GM19035 (cell line): ENCODE measurements at regions not wholly inside any gene's neighbourhood (a gene's known extent, or its start where the extent isn't known, plus 50 kb on each side); places are given as distances from the start of the nearest gene placed in this dataset.

Experiments used
- ATAC-seq: cut with Tn5 transposase; IDR thresholded peaks from one replicate; pipeline ENCODE4 v1.9.1; 2021; ENCODE audit not compliant: unreplicated experiment

- ATAC-seq, result no peak
These were observed 806.2 kb downstream of the GALC start for GRCh38 chr14:87186737-87187136.

- no peak for ATAC-seq
These were observed 806.9 kb downstream of the GALC start for GRCh38 chr14:87185961-87186560.

- no peak for ATAC-seq
These were observed 808.8 kb downstream of the GALC start for GRCh38 chr14:87184180-87184579.

- no peak for ATAC-seq
These were observed 811.7 kb downstream of the GALC start for GRCh38 chr14:87181288-87181687.

GRCh38 chr14:87179936-87180335 lies 813.0 kb downstream of the GALC start:
- ATAC-seq, result no peak

- ATAC-seq, result no peak
These were observed 814.7 kb downstream of the GALC start for GRCh38 chr14:87178277-87178676.

- no peak for ATAC-seq
These were observed 817.8 kb downstream of the GALC start for GRCh38 chr14:87175175-87175574.

GRCh38 chr14:87171141-87171540 lies 821.8 kb downstream of the GALC start:
- no peak for ATAC-seq

- ATAC-seq, result no peak
These were observed 822.8 kb downstream of the GALC start for GRCh38 chr14:87170179-87170578.

GRCh38 chr14:87169362-87169761 lies 823.6 kb downstream of the GALC start:
- no peak for ATAC-seq

- ATAC-seq, result no peak
These were observed 831.5 kb downstream of the GALC start for GRCh38 chr14:87161502-87161901.

GRCh38 chr14:87160989-87161388 lies 832.0 kb downstream of the GALC start:
- ATAC-seq, result no peak

GRCh38 chr14:87158283-87158682 lies 834.7 kb downstream of the GALC start:
- ATAC-seq, result no peak

- ATAC-seq, result no peak
These were observed 836.1 kb downstream of the GALC start for GRCh38 chr14:87156878-87157277.

GRCh38 chr14:87155856-87156488 lies 837.0 kb downstream of the GALC start:
- ATAC-seq, result no peak

GRCh38 chr14:87153901-87154300 lies 839.1 kb downstream of the GALC start:
- no peak for ATAC-seq

- ATAC-seq, result no peak
These were observed 839.6 kb downstream of the GALC start for GRCh38 chr14:87153391-87153790.

- ATAC-seq, result no peak
These were observed 840.3 kb downstream of the GALC start for GRCh38 chr14:87152693-87153092.

- no peak for ATAC-seq
These were observed 843.2 kb downstream of the GALC start for GRCh38 chr14:87149583-87150354.

- no peak for ATAC-seq
These were observed 844.3 kb downstream of the GALC start for GRCh38 chr14:87148655-87149054.

GRCh38 chr14:87142551-87143211 lies 850.3 kb downstream of the GALC start:
- no peak for ATAC-seq

- ATAC-seq, result no peak
These were observed 851.2 kb downstream of the GALC start for GRCh38 chr14:87141801-87142200.
